Sigmoid colon (tissue), 3 donors: ENCODE measurements at regions not wholly inside any gene's neighbourhood (a gene's known extent, or its start where the extent isn't known, plus 50 kb on each side); places are given as distances from the start of the nearest gene placed in this dataset.

Source experiments
- CTCF ChIP-seq, 4 experiments: fragments of 450-650 bp in 3 of 4; fragments of 200-600 bp in 1 of 4; IDR thresholded peaks; one replicate each; pipeline ENCODE4 v1.5.1; 2016 to 2019; ENCODE audit warnings: antibody characterized with exemption in 4 of 4, mild to moderate bottlenecking in 3 of 4, moderate library complexity in 2 of 4
- POLR2A ChIP-seq, 2 donors: fragments of 450-650 bp; IDR thresholded peaks; one replicate each; pipeline ENCODE4 v1.6.1; 2016; ENCODE audit warnings: antibody characterized with exemption in 2 of 2, mild to moderate bottlenecking in 2 of 2, moderate library complexity in 2 of 2

GRCh38 chr5:31033295-31033694, 160.2 kb upstream of the CDH6 start:
- TF ChIP-seq POLR2A (IDR thresholded peaks at IDR 0.05) (no peak), CTCF (IDR thresholded peaks at IDR 0.05) (no peak)
